BE2C (cell line): ENCODE measurements at regions not wholly inside any gene's neighbourhood (a gene's known extent, or its start where the extent isn't known, plus 50 kb on each side); places are given as distances from the start of the nearest gene placed in this dataset.

Source experiments
- DNase-seq: peaks from one replicate; pipeline ENCODE4 v3.0.0-alpha.2; 2020
- H3K27me3 ChIP-seq: fragments of 250-450 bp; sonication (Bioruptor Pico); 2 replicates; pipeline ENCODE4 v1.5.1; 2020; ENCODE audit warnings: mild to moderate bottlenecking
- H3K36me3 ChIP-seq: fragments of 250-450 bp; sonication (Bioruptor Pico); 2 replicates; pipeline ENCODE4 v1.5.1; 2020; ENCODE audit warnings: mild to moderate bottlenecking
- H3K4me1 ChIP-seq: fragments of 250-450 bp; sonication (Bioruptor Pico); 2 replicates; pipeline ENCODE4 v1.5.1; 2020
- H3K4me3 ChIP-seq: 2 replicates; pipeline ENCODE4 v1.5.1; 2011; ENCODE audit warnings: low read depth, low read length
- H3K9me3 ChIP-seq: fragments of 250-450 bp; sonication (Bioruptor Pico); 2 replicates; pipeline ENCODE4 v1.5.1; 2020
- CTCF ChIP-seq: IDR thresholded peaks from 2 replicates; pipeline ENCODE4 v1.5.1; 2012; ENCODE audit warnings: mild to moderate bottlenecking, low read depth, low read length

GRCh38 chr13:73364736-73365135 is 305.9 kb downstream of the KLF5 start:
- H3K4me3 ChIP-seq = no peak overlapping the region
- peaks cover 3% of the 10 kb centered on the region for H3K27me3 ChIP-seq
- DNase-seq = no peak
- no peaks in the 10 kb centered on the region for H3K9me3 ChIP-seq
- H3K4me1 ChIP-seq = no peaks in the 10 kb centered on the region
- no peaks in the 10 kb centered on the region for H3K36me3 ChIP-seq
- no peak for TF ChIP-seq CTCF

GRCh38 chr13:73358606-73359095 is 299.8 kb downstream of the KLF5 start:
- Histone ChIP-seq H3K4me3 (no peak overlapping the region), H3K4me1 (no peaks in the 10 kb centered on the region), H3K9me3 (no peaks in the 10 kb centered on the region), H3K27me3 (no peaks in the 10 kb centered on the region; the same call in none of the 2 replicates), H3K36me3 (no peaks in the 10 kb centered on the region)
- DNase-seq = no peak
- no peak for TF ChIP-seq CTCF

GRCh38 chr13:73355134-73355533 is 296.3 kb downstream of the KLF5 start:
- TF ChIP-seq CTCF = no peak
- DNase-seq = no peak
- H3K36me3 ChIP-seq = no peaks in the 10 kb centered on the region

GRCh38 chr13:73351730-73352129 is 292.9 kb downstream of the KLF5 start:
- TF ChIP-seq CTCF = no peak

More at GRCh38 chr13:73355134-73355533, 296.3 kb downstream of the KLF5 start:
- Histone ChIP-seq H3K4me1 (no peaks in the 10 kb centered on the region), H3K9me3 (no peaks in the 10 kb centered on the region), H3K4me3 (no peak overlapping the region), H3K27me3 (no peaks in the 10 kb centered on the region; the same call in 1 of the 2 replicates)

GRCh38 chr13:73341748-73342147 is 282.9 kb downstream of the KLF5 start:
- H3K9me3 ChIP-seq = no peaks in the 10 kb centered on the region; the same call in 1 of the 2 replicates
- H3K27me3 ChIP-seq = peaks cover 9% of the 10 kb centered on the region; the same call in 1 of the 2 replicates
- no peaks in the 10 kb centered on the region for H3K4me1 ChIP-seq
- H3K36me3 ChIP-seq = no peaks in the 10 kb centered on the region
- H3K4me3 ChIP-seq = no peak overlapping the region
- no peak for DNase-seq
- TF ChIP-seq CTCF = no peak

More at GRCh38 chr13:73351730-73352129, 292.9 kb downstream of the KLF5 start:
- no peak overlapping the region for H3K4me3 ChIP-seq
- no peaks in the 10 kb centered on the region for H3K9me3 ChIP-seq
- no peaks in the 10 kb centered on the region for H3K36me3 ChIP-seq
- no peak for DNase-seq
- peaks cover 8% of the 10 kb centered on the region; the same call in 1 of the 2 replicates for H3K27me3 ChIP-seq
- no peaks in the 10 kb centered on the region for H3K4me1 ChIP-seq

GRCh38 chr13:73340069-73340468 is 281.3 kb downstream of the KLF5 start:
- no peaks in the 10 kb centered on the region for H3K9me3 ChIP-seq
- TF ChIP-seq CTCF = no peak
- H3K4me3 ChIP-seq = no peak overlapping the region
- DNase-seq = no peak
- H3K27me3 ChIP-seq = peaks cover 4% of the 10 kb centered on the region; the same call in 1 of the 2 replicates
- H3K36me3 ChIP-seq = no peaks in the 10 kb centered on the region
- no peaks in the 10 kb centered on the region for H3K4me1 ChIP-seq
